Vagina (tissue), 2 donors: ENCODE measurements at regions not wholly inside any gene's neighbourhood (a gene's known extent, or its start where the extent isn't known, plus 50 kb on each side); places are given as distances from the start of the nearest gene placed in this dataset.

Experiments used
- DNase-seq, 2 donors: peaks; one replicate each; pipeline ENCODE4 v3.0.0-alpha.2; 2017; ENCODE audit errors: extremely low spot score in 2 of 2
- H3K27ac ChIP-seq: fragments of 200-600 bp; sonication (generic); one replicate; pipeline ENCODE4 v1.5.1; 2019
- H3K27me3 ChIP-seq: fragments of 200-600 bp; sonication (generic); one replicate; pipeline ENCODE4 v1.5.1; 2019
- H3K36me3 ChIP-seq, 2 donors: fragments of 200-600 bp; sonication (generic); one replicate each; pipeline ENCODE4 v1.5.1; 2017 to 2019
- H3K4me1 ChIP-seq: fragments of 200-600 bp; sonication (generic); one replicate; pipeline ENCODE4 v1.5.1; 2019
- H3K4me3 ChIP-seq, 2 donors: fragments of 200-600 bp; sonication (generic); 1 replicate in 1 of 2; 2 replicates in 1 of 2; pipeline ENCODE4 v1.5.1; 2016 to 2019
- H3K9me3 ChIP-seq: fragments of 200-600 bp; sonication (generic); one replicate; pipeline ENCODE4 v1.5.1; 2019
- POLR2A ChIP-seq, 2 donors: fragments of 450-650 bp; IDR thresholded peaks; one replicate each; pipeline ENCODE4 v1.6.1; 2017; ENCODE audit warnings: antibody characterized with exemption in 2 of 2, mild to moderate bottlenecking in 2 of 2, moderate library complexity in 2 of 2
- POLR2AphosphoS5 ChIP-seq, 2 donors: sonication (generic); formaldehyde crosslinking; IDR thresholded peaks; one replicate each; pipeline ENCODE4 v1.9.0; 2017; ENCODE audit warnings: antibody characterized with exemption in 2 of 2, mild to moderate bottlenecking in 2 of 2, low read depth in 1 of 2; ENCODE audit not compliant: insufficient read depth in 1 of 2
- intact Hi-C: fragments of 100-400 bp; cut with DNase I; formaldehyde crosslinking; loops from one replicate; pipeline ENCODE4 v1.15.1; 2023
- TF ChIP-seq, protein P1 (sequence below), 3 experiments: fragments of 450-650 bp in 2 of 3; fragments of 200-600 bp in 1 of 3; sonication (generic) in 1 of 3; IDR thresholded peaks; one replicate each; pipeline ENCODE4 v1.5.1; 2017 to 2019; ENCODE audit warnings: antibody characterized with exemption in 3 of 3, mild to moderate bottlenecking in 2 of 3, moderate library complexity in 2 of 3

DNA sequence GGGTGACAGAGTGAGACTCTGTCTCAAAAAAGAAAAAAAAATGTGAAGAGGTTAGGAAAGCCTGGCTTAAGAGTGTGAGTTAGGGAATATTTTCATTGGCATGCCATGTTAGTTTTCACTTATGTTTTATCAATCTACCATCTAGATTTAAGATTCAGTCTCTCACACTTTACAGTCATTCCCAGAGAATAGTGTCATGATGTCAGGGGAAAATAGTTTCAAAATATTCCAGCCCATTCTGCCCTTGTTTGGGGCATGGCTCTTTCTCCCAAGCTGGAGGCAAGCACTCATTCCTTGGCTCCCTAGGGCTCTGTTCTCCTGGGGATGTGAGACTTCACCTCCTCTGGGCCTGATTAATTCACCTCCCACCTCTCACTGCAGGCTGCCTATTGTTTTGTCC is 331.5 kb downstream of the CXCL12 start:
- Histone ChIP-seq H3K27ac (no peak overlapping the region), H3K4me1 (peaks cover 15% of the 10 kb centered on the region), H3K9me3 (no peaks in the 10 kb centered on the region), H3K36me3 (no peaks in the 10 kb centered on the region), H3K4me3 (no peak overlapping the region), H3K27me3 (no peaks in the 10 kb centered on the region)
- TF ChIP-seq, protein P1, sequence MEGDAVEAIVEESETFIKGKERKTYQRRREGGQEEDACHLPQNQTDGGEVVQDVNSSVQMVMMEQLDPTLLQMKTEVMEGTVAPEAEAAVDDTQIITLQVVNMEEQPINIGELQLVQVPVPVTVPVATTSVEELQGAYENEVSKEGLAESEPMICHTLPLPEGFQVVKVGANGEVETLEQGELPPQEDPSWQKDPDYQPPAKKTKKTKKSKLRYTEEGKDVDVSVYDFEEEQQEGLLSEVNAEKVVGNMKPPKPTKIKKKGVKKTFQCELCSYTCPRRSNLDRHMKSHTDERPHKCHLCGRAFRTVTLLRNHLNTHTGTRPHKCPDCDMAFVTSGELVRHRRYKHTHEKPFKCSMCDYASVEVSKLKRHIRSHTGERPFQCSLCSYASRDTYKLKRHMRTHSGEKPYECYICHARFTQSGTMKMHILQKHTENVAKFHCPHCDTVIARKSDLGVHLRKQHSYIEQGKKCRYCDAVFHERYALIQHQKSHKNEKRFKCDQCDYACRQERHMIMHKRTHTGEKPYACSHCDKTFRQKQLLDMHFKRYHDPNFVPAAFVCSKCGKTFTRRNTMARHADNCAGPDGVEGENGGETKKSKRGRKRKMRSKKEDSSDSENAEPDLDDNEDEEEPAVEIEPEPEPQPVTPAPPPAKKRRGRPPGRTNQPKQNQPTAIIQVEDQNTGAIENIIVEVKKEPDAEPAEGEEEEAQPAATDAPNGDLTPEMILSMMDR (IDR thresholded peaks at IDR 0.05) = no peak
- no peak for TF ChIP-seq POLR2AphosphoS5 (IDR thresholded peaks at IDR 0.05; ENCODE audit: insufficient read depth in 1 of 2, low read depth in 1 of 2)
- TF ChIP-seq POLR2A (IDR thresholded peaks at IDR 0.05) = no peak
- DNase-seq = no peak
- intact Hi-C loops = no loop called here

DNA sequence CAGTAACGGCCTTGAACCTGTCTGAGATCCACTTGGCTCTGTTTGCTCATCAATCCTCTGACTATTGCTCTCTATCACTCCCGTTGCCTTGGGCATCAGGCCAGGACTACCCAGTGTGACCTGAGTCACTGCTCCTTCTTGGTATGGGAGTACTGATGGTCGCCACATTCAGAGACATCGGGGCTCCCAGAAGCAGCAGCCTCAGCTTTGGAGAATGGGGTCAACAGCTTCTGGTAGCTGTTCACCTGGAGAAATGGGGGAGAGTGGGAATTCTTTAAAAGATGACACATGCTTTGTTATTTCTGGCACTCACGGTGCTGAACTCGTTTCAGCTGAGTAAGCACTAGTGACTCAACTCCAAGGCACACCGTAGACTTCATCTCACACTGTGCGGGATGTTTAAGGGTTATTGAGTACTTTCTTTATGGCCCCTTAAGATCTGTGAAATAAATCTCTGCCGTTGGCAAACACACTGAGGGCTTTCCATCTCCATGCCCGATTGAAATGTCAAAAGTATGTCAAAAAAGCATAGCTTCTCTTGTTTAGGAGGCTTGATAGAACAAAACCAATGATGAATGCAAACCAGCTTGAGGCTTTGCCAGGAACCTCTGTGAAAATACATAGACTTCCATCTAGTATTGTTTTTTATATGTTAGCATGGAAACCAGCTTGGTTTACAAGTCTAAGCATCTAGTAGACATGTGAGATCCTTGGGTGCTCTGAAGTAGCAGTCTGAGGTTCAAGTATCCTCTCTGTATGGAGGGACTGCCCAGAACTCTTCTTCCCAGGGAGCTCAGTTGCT is 333.1 kb downstream of the CXCL12 start:
- Histone ChIP-seq H3K9me3 (no peaks in the 10 kb centered on the region), H3K36me3 (no peaks in the 10 kb centered on the region), H3K4me1 (peaks cover 25% of the 10 kb centered on the region), H3K27me3 (no peaks in the 10 kb centered on the region), H3K27ac (no peak overlapping the region), H3K4me3 (no peak overlapping the region)
- TF ChIP-seq, protein P1 (IDR thresholded peaks at IDR 0.05) = no peak
- TF ChIP-seq POLR2AphosphoS5 (IDR thresholded peaks at IDR 0.05; ENCODE audit: insufficient read depth in 1 of 2, low read depth in 1 of 2) = no peak
- DNase-seq = peak in 1 of 2 donors; percentile 54
- intact Hi-C loops = no loop called here

DNA sequence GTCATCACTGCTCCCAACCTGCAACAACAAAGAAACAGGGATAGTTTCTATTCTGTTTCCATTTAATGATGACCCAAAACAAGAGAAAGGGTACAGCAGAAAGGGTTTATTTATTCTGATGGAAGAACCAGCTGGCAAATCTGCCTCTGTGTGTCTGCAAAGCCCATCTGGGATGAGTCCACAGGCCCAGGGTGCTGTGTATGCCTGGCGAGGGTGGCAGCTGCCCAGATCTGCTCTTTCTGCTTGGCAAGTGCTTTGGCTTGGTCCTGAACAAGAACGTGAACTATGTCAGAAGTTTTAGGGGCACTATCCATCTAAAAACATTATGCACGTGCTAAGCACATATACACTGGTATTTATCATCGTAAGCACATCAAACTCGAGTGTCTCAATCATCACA is 333.8 kb downstream of the CXCL12 start:
- peak in 1 of 2 donors; percentile 37 for DNase-seq
- intact Hi-C loops = no loop called here
- Histone ChIP-seq H3K4me3 (no peak overlapping the region), H3K27me3 (no peaks in the 10 kb centered on the region), H3K27ac (no peak overlapping the region), H3K4me1 (peaks cover 31% of the 10 kb centered on the region), H3K36me3 (no peaks in the 10 kb centered on the region), H3K9me3 (no peaks in the 10 kb centered on the region)
- no peak for TF ChIP-seq POLR2A (IDR thresholded peaks at IDR 0.05)
- TF ChIP-seq, protein P1 (IDR thresholded peaks at IDR 0.05) = no peak

DNA sequence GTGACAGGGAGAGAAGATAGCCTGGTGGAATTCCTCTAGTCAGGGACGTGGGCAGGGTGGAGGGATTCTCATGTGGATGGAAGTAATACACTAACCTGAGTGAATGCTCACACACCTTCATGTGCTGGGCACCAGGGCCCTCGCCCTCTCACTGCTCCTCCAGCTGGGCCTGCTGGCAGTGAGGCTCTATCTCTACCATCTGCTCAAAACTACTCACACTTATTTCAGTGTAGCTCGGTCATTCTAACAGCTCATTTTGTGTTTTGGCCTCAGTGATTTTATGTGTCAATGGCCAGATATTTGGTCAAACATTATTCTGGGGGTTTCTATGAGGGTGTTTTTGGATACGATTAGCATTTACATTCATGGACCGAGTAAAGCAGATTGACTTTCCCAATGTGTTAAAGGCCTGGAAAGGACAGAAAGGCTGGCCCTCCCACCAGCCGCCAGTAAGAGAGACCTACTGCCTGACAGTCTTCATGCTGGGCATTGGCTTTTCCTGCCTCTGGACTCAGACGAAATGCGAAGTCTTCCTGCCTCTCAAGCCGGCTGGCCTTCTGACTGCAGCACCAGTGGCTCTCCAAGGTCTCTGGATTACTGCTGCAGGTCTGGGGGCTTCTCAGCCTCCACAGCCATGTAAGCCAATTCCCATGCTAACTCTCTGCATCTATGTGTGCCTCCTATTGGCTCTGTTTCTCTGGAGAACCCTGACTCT is 335.4 kb downstream of the CXCL12 start:
- H3K4me1 ChIP-seq = peaks cover 48% of the 10 kb centered on the region
- H3K36me3 ChIP-seq = no peaks in the 10 kb centered on the region
- H3K27ac ChIP-seq = no peak overlapping the region
- no peaks in the 10 kb centered on the region for H3K27me3 ChIP-seq
- intact Hi-C loops = no loop called here
- H3K4me3 ChIP-seq = no peak overlapping the region
- TF ChIP-seq, protein P1 (IDR thresholded peaks at IDR 0.05) = no peak
- no peak for TF ChIP-seq POLR2AphosphoS5 (IDR thresholded peaks at IDR 0.05; ENCODE audit: insufficient read depth in 1 of 2, low read depth in 1 of 2)
- no peak for TF ChIP-seq POLR2A (IDR thresholded peaks at IDR 0.05)
- H3K9me3 ChIP-seq = no peaks in the 10 kb centered on the region
- DNase-seq = peak in 1 of 2 donors; percentile 25

DNA sequence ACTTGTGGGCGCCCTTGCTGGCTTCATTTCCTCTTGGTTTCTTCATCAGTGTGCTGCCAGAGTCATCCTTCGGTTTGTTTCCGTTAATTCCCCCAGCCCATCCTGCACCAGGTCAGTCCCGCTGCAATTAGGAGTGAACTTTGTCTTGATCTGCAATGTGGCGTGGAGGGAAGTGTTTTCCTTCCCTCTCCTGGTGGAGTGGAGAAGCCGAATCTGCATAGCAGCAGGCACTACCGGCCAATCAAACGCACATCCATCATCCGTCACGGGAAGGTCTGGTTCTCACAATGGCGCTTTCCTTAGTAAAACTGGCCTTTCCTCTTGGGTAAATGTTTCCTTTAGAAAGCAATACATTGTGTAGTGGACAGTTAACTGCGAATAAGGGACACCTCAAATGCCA is 337.5 kb downstream of the CXCL12 start:
- DNase-seq = peak in 1 of 2 donors; percentile 52
- H3K36me3 ChIP-seq = no peaks in the 10 kb centered on the region
- no peaks in the 10 kb centered on the region for H3K9me3 ChIP-seq
- no peak overlapping the region for H3K4me3 ChIP-seq
- peaks cover 49% of the 10 kb centered on the region for H3K4me1 ChIP-seq
- TF ChIP-seq POLR2AphosphoS5 (IDR thresholded peaks at IDR 0.05; ENCODE audit: insufficient read depth in 1 of 2, low read depth in 1 of 2) = no peak
- TF ChIP-seq, protein P1 (IDR thresholded peaks at IDR 0.05) = no peak
- H3K27ac ChIP-seq = no peak overlapping the region
- H3K27me3 ChIP-seq = no peaks in the 10 kb centered on the region
- intact Hi-C loops = no loop called here
